HG02571 (cell line): ENCODE measurements at regions not wholly inside any gene's neighbourhood (a gene's known extent, or its start where the extent isn't known, plus 50 kb on each side); places are given as distances from the start of the nearest gene placed in this dataset.
"Not testable (repeated sequence)": the region's sequence is repeated elsewhere in the genome, so short reads cannot be mapped to it uniquely, and the experiment has no call there.

Experiments used
- ATAC-seq: cut with Tn5 transposase; IDR thresholded peaks from one replicate; pipeline ENCODE4 v1.9.1; 2021; ENCODE audit warnings: mild to moderate bottlenecking, moderate library complexity; ENCODE audit not compliant: unreplicated experiment

GRCh38 chr22:22193923-22194322, 50.7 kb upstream of the VPREB1 start:
- no peak for ATAC-seq

DNA sequence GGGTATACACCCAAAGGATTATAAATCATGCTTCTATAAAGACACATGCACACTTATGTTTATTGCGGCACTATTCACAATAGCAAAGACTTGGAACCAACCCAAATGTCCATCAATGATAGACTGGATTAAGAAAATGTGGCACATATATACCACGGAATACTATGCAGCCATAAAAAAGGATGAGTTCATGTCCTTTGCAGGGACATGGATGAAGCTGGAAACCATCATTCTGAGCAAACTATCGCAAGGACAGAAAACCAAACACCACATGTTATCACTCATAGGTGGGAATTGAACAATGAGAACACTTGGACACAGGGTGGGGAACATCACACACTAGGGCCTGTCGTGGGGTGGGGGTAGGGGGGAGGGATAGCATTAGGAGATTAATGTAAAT, 51.1 kb upstream of the VPREB1 start:
- not testable (repeated sequence) for ATAC-seq

DNA sequence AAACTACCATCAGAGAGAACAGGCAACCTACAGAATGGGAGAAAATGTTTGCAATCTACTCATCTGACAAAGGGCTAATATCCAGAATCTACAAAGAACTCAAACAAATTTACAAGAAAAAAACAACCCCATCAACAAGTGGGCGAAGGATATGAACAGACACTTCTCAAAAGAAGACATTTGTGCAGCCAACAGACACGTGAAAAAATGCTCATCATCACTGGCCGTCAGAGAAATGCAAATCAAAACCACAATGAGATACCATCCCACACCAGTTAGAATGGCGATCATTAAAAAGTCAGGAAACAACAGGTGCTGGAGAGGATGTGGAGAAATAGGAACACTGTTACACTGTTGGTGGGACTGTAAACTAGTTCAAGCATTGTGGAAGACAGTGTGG, 51.6 kb upstream of the VPREB1 start:
- ATAC-seq, result not testable (repeated sequence)

GRCh38 chr22:22189796-22190195, 54.8 kb upstream of the VPREB1 start:
- ATAC-seq, result not testable (repeated sequence)

DNA sequence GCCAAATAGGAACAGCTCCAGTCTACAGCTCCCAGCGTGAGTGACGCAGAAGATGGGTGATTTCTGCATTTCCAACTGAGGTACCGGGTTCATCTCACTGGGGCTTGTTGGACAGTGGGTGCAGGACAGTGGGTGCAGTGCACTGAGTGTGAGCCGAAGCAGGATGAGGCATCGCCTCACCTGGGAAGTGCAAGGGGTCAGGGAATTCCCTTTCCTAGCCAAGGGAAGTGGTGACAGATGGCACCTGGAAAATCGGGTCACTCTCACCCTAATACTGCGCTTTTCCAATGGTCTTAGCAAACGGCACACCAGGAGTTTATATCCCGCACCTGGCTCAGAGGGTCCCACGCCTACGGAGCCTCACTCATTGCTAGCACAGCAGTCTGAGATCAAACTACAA, 56.7 kb upstream of the VPREB1 start:
- not testable (repeated sequence) for ATAC-seq

GRCh38 chr22:22187299-22187698, 57.3 kb upstream of the VPREB1 start:
- no peak for ATAC-seq

DNA sequence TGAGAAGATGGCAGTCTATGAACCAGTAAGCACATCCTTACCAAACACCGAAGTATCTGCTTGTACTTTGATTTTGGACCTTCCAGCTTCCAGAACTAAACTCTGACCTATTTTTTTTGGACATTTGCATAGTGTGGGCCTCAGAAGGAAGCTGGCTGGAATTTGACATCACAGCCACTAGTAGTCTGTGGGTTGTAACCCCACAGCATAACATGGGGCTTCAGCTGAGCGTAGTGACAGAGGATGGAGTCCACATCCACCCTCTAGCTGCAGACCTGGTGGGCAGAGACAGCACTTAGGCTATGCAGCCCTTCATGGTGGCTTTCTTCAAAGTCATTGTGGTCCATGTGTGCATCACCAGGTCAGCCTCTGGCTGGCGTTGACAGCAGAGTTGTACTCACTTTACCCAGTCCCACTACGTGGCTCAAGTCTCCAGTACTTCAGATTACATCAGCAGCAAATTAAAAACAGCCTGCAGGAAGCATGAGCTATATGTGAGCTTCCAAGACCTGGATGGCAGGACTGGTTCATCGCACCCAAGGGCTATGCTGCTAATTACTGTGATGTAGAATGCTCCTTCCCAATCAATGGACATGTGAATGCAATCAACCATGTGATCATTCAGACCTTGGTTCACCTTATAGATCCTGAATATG, 58.6 kb upstream of the VPREB1 start:
- ATAC-seq, result no peak

DNA sequence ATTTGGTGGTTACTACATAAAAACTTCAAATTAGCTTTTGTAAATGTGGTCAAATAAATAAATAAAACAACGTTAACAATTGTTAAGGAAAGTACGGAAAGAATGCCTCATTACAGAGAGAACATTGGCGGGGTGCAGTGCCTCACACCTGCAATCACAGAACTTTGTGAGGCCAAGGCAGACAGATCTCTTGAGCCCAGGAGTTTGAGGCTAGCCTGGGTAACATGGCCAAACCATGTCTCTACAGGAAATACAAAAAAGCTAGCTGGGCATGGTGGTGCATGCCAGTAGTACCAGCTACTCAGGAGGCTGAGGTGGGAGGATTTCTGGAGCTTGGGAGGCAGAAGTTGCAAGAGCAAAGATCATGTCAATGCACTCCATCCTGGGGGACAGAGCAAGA, 59.4 kb upstream of the VPREB1 start:
- ATAC-seq, result no peak

DNA sequence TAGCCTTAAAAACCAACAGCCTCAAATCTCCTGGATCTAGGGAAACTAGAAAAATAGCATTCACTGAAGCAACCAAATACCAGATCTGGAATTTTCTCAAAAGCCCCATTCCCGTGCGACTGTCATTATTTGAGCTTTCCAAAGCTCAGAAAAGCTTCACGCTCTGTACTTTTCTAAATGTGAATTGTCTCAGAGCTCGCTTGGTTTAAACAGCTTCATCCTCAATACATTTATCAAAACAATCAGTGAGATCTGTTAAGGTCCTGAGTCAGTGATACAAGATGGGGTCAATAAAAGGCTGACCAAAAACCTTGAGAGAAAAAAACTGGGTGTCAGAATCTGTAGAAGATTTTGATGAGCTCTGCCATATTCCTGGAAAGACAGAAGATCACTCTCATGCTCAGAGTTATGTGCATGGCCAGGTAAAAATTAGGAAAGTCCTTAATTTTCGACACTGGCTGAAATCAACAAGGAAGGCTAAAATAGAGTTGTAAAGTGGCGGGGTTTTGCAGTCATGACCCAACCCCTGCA, 60.2 kb upstream of the VPREB1 start:
- no peak for ATAC-seq

DNA sequence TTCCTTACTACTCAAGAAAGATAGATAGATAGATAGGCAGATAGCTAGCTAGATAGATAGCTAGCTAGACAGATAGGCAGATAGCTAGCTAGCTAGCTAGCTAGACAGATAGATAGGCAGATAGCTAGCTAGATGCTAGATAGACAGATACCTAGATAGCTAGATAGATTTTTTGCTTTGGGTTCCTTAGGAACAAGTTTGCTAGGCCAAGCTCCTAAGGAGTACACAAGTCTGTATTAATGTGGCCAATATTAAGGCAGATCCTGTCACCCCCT, 61.7 kb upstream of the VPREB1 start:
- no peak for ATAC-seq

GRCh38 chr22:22182218-22182989, 62.2 kb upstream of the VPREB1 start:
- ATAC-seq, result no peak

DNA sequence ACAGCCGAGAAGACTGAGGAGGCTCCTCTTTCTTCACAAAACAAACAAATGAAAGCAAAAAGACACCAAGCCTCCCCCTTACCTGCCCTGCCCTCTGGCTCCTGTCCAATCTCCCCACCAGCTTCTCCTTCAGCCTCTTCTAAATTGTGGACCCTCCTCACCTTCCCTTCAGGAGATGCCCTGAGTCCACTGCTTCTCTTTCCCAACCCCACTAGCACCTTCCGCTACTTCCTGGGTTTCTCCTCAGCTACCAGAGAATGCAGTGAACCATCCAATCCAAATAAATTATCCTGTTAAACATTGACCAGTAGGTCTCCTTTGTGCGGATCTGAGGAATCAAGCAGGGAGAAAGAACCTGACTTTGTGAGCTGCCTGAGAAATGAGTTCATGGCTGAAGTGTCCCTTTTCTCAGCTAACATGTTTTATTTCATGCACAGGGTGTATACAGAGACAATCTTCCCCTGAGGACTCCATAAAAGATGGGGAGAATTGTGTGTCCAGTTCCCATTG, 63.2 kb upstream of the VPREB1 start:
- no peak for ATAC-seq

DNA sequence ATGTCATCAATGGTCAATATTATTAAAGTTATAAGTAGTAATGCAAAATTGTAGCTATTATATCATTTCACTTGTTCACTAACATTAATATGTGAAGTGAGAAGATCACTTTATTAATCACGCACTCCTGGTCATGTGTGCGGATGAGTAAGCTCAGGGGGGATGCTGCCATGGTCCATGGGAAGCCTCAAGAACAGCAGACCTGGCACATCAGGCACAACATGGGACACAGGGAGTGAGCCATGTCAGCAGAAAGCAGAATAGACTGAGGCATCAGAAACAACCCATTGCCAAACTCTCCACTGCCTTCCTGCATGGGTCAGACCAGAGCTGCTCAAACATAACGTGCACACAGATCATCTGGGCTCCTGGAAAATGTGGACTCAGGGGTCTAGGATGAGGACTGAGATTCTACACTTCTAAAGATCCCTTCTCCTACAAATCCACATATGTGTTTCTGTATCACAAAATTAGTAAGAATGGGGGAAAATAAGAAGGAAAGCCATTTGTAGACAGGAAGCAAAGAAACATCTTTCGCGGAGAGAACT, 63.8 kb upstream of the VPREB1 start:
- ATAC-seq, result no peak

DNA sequence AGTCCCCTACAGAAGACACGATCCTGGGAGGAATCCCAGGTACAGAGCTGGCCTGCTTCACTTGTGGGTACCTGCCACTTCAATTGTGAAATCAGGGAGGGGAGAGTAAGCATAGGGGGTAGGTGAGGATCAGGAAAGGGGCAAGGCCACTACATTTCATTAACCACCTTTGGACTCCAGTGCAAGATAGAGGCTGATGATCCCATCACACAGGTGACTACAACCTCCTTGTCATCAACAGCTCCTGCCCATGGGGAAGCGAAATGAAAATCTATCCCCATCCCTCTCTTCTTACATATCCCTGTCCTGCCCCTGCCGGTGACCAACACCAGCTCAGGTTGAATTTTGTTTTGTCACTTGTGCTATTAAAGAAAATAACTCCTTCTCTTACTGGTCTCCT, 64.7 kb upstream of the VPREB1 start:
- ATAC-seq, result no peak

DNA sequence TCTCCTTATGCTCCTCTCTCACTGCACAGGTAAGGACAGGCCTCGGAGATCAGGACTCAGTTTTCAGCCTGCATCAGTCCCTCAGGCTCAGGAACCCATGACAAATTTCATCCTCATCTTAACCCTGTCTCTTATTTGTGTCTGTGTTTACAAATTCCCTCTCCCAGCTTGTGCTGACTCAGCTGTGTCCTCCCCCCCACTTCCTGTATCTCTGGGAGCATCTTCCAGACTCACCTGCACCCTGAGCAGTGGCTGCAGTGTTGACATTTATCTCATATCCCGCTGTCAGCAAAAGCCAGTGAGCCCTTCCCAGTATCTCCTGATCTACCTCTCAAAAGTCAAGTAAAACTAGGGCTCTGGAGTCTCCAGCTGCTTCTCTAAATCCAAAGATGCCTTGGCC, 65.6 kb upstream of the VPREB1 start:
- no peak for ATAC-seq

GRCh38 chr22:22178355-22178965, 66.1 kb upstream of the VPREB1 start:
- ATAC-seq, result no peak

GRCh38 chr22:22176929-22177616, 67.5 kb upstream of the VPREB1 start:
- no peak for ATAC-seq

DNA sequence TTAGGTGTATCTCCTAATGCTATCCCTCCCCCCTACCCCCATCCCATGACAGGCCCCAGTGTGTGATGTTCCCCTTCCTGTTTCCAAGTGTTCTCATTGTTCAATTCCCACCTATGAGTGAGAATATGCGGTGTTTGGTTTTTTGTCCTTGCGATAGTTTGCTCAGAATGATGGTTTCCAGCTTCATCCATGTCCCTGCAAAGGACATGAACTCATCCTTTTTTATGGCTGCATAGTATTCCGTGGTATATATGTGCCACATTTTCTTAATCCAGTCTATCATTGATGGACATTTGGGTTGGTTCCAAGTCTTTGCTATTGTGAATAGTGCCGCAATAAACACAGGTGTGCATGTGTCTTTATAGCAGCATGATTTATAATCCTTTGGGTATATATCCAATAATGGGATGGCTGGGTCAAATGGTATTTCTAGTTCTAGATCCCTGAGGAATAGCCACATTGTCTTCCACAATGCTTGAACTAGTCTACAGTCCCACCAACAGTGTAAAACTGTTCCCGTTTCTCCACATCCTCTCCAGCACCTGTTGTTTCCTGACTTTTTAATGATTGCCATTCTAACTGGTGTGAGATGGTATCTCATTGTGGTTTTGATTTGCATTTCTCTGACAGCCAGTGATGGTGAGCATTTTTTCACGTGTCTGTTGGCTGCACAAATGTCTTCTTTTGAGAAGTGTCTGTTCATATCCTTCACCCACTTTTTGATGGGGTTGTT, 71.5 kb upstream of the VPREB1 start:
- ATAC-seq, result not testable (repeated sequence)

DNA sequence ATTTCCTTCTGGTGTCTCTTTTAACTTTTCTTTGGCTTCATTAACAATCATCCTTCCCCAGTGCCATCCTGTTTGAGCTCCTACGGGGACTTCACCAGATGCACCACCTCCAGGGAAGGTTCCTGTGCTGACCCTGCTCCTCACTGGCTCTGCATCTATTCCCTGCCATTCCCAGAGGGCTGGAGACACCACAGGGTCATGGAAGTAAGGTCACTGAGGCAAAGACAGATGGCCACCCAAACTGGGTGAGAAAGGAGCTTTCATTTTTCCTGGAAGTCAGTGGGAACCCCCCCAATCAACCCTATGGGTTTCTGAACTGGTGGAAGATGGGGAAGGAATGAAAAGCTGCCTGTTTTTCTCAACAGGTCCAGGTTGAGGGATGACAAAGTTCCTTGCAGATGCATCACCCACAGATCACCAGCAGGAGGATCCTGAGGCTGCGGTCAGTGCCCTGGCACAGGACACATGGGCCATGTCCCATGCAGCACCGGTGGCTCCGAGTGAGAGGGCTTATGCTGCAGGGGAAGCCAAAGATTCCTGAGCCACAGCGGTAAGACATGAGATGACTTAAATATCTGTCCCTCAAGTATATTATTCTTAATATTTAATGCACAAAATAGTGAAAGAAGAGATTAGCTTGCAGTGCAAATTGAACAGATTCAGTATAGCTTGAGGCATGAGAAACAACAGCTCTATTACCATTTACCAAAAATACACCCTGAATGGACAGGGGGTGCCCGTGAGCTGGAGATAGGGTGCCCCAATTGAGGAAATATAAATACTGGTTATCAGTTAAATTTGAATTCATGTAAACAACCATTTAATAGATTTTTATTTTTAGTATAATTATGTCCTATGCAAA, 73.0 kb upstream of the VPREB1 start:
- no peak for ATAC-seq
